Astrocyte (in vitro differentiated cells and primary cell): ENCODE measurements at regions not wholly inside any gene's neighbourhood (a gene's known extent, or its start where the extent isn't known, plus 50 kb on each side); places are given as distances from the start of the nearest gene placed in this dataset.

ENCODE experiments used
- DNase-seq: peaks from one replicate; pipeline ENCODE4 v3.0.0-alpha.2; 2010; ENCODE audit warnings: low read depth
- FAIRE-seq: peaks from 2 replicates; lab custom pipeline; 2011; peaks lifted over from hg19 to GRCh38; lab: Jason Lieb, UNC
- H2AFZ ChIP-seq: 2 replicates; pipeline ENCODE4 v1.6.0; 2012; ENCODE audit warnings: low read depth, low read length, inconsistent platforms
- H3K27ac ChIP-seq: 2 replicates; pipeline ENCODE4 v1.5.1; 2011; ENCODE audit warnings: low read depth, low read length, inconsistent platforms
- H3K27me3 ChIP-seq: 2 replicates; pipeline ENCODE4 v1.6.0; 2011; ENCODE audit warnings: low read length, inconsistent platforms; ENCODE audit not compliant: insufficient read depth
- H3K36me3 ChIP-seq: 2 replicates; pipeline ENCODE4 v1.5.1; 2011; ENCODE audit warnings: low read length, inconsistent platforms; ENCODE audit not compliant: insufficient read depth
- H3K4me1 ChIP-seq: 2 replicates; pipeline ENCODE4 v1.5.1; 2011; ENCODE audit warnings: low read length, inconsistent platforms; ENCODE audit not compliant: insufficient read depth
- H3K4me2 ChIP-seq: 2 replicates; pipeline ENCODE4 v1.6.0; 2012; ENCODE audit warnings: low read length, inconsistent platforms
- H3K4me3 ChIP-seq: 2 replicates; pipeline ENCODE4 v1.5.1; 2011; ENCODE audit warnings: low read depth, mild to moderate bottlenecking, low read length, inconsistent platforms; ENCODE audit not compliant: insufficient read depth
- H3K79me2 ChIP-seq: 2 replicates; pipeline ENCODE4 v1.6.0; 2012; ENCODE audit warnings: mild to moderate bottlenecking, low read length, inconsistent platforms; ENCODE audit not compliant: insufficient read depth
- H3K9ac ChIP-seq: 2 replicates; pipeline ENCODE4 v1.6.0; 2012; ENCODE audit warnings: mild to moderate bottlenecking, low read length, inconsistent platforms
- H3K9me3 ChIP-seq: 2 replicates; pipeline ENCODE4 v1.5.1; 2012; ENCODE audit warnings: low read depth, mild to moderate bottlenecking, low read length, inconsistent platforms; ENCODE audit not compliant: insufficient read depth
- H4K20me1 ChIP-seq: 2 replicates; pipeline ENCODE4 v1.6.0; 2012; ENCODE audit warnings: low read length, inconsistent platforms; ENCODE audit not compliant: insufficient read depth
- H3K27ac Mint-ChIP-seq: one replicate; pipeline ENCODE4 v1.8.0; 2021; ENCODE audit warnings: mild to moderate bottlenecking, mixed read lengths; ENCODE audit not compliant: unreplicated experiment
- H3K27me3 Mint-ChIP-seq: one replicate; pipeline ENCODE4 v1.8.0; 2021; ENCODE audit warnings: low read depth, mixed read lengths; ENCODE audit not compliant: unreplicated experiment
- H3K36me3 Mint-ChIP-seq: one replicate; pipeline ENCODE4 v1.8.0; 2021; ENCODE audit warnings: low read depth, mixed read lengths; ENCODE audit not compliant: unreplicated experiment
- H3K4me1 Mint-ChIP-seq: one replicate; pipeline ENCODE4 v1.8.0; 2021; ENCODE audit warnings: low read depth, mixed read lengths; ENCODE audit not compliant: unreplicated experiment
- H3K4me3 Mint-ChIP-seq: one replicate; pipeline ENCODE4 v1.8.0; 2021; ENCODE audit warnings: mild to moderate bottlenecking, moderate library complexity, mixed read lengths; ENCODE audit not compliant: unreplicated experiment
- H3K9me3 Mint-ChIP-seq: one replicate; pipeline ENCODE4 v1.8.0; 2021; ENCODE audit warnings: mild to moderate bottlenecking, mixed read lengths; ENCODE audit not compliant: unreplicated experiment
- EZH2 ChIP-seq: IDR thresholded peaks from 2 replicates; pipeline ENCODE4 v1.6.1; 2012; ENCODE audit warnings: mild to moderate bottlenecking, low read length, inconsistent platforms; ENCODE audit not compliant: insufficient read depth
- TF ChIP-seq, protein P1 (sequence below): IDR thresholded peaks from 2 replicates; pipeline ENCODE4 v1.5.1; 2011; ENCODE audit warnings: low read depth, mild to moderate bottlenecking, inconsistent platforms, low read length, moderate library complexity; ENCODE audit not compliant: insufficient read depth

GRCh38 chr3:82001276-82001923 lies 240.0 kb upstream of the GBE1 start:
- FAIRE-seq (no peak), DNase-seq (no peak)
- no peaks in the 10 kb centered on the region for H3K27me3 Mint-ChIP-seq
- H3K4me3 Mint-ChIP-seq: no peak overlapping the region
- Histone ChIP-seq H3K79me2 (no peaks in the 10 kb centered on the region), H4K20me1 (no peaks in the 10 kb centered on the region), H3K9ac (no peak overlapping the region), H3K36me3 (no peaks in the 10 kb centered on the region), H3K27me3 (no peaks in the 10 kb centered on the region), H3K4me3 (no peak overlapping the region), H3K4me1 (peaks cover 4% of the 10 kb centered on the region), H3K27ac (no peak overlapping the region), H3K4me2 (no peak overlapping the region), H2AFZ (no peak overlapping the region), H3K9me3 (no peaks in the 10 kb centered on the region)
- no peaks in the 10 kb centered on the region for H3K36me3 Mint-ChIP-seq
- TF ChIP-seq, protein P1, sequence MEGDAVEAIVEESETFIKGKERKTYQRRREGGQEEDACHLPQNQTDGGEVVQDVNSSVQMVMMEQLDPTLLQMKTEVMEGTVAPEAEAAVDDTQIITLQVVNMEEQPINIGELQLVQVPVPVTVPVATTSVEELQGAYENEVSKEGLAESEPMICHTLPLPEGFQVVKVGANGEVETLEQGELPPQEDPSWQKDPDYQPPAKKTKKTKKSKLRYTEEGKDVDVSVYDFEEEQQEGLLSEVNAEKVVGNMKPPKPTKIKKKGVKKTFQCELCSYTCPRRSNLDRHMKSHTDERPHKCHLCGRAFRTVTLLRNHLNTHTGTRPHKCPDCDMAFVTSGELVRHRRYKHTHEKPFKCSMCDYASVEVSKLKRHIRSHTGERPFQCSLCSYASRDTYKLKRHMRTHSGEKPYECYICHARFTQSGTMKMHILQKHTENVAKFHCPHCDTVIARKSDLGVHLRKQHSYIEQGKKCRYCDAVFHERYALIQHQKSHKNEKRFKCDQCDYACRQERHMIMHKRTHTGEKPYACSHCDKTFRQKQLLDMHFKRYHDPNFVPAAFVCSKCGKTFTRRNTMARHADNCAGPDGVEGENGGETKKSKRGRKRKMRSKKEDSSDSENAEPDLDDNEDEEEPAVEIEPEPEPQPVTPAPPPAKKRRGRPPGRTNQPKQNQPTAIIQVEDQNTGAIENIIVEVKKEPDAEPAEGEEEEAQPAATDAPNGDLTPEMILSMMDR: no peak
- TF ChIP-seq EZH2: no peak
- H3K27ac Mint-ChIP-seq: no peak overlapping the region
- peaks cover 3% of the 10 kb centered on the region for H3K9me3 Mint-ChIP-seq
- H3K4me1 Mint-ChIP-seq: peaks cover 14% of the 10 kb centered on the region

DNA sequence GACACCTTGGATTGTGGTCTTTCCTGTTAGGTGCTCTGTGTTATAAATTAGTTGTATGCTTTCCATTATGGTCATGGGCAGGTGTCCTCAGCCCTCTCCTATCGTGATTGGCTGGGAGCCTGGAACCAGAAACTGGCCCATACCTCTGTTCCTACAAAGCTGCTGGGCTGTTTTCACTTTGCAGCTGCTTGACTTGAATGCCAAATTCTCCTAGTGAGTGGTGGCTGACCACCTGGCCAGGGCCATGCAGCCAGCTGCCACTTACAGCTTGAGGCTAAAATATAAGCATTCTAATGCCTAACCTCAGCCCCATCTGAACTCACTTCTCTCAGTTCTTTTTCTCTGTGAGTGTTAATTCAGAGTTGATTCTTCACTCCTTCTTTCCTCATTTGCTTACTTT lies 239.3 kb upstream of the GBE1 start:
- peaks cover 5% of the 10 kb centered on the region for H3K9me3 Mint-ChIP-seq
- Histone ChIP-seq H3K4me1 (peaks cover 4% of the 10 kb centered on the region), H3K4me2 (no peak overlapping the region), H3K27ac (no peak overlapping the region), H3K9ac (no peak overlapping the region), H3K79me2 (no peaks in the 10 kb centered on the region), H4K20me1 (no peaks in the 10 kb centered on the region), H2AFZ (no peak overlapping the region), H3K36me3 (no peaks in the 10 kb centered on the region), H3K9me3 (no peaks in the 10 kb centered on the region), H3K27me3 (no peaks in the 10 kb centered on the region), H3K4me3 (no peak overlapping the region)
- H3K4me1 Mint-ChIP-seq: peaks cover 12% of the 10 kb centered on the region
- TF ChIP-seq EZH2: no peak
- TF ChIP-seq, protein P1: no peak
- no peak overlapping the region for H3K4me3 Mint-ChIP-seq
- H3K36me3 Mint-ChIP-seq: no peaks in the 10 kb centered on the region
- no peak overlapping the region for H3K27ac Mint-ChIP-seq
- FAIRE-seq (no peak), DNase-seq (peak; percentile 13)
- no peaks in the 10 kb centered on the region for H3K27me3 Mint-ChIP-seq

DNA sequence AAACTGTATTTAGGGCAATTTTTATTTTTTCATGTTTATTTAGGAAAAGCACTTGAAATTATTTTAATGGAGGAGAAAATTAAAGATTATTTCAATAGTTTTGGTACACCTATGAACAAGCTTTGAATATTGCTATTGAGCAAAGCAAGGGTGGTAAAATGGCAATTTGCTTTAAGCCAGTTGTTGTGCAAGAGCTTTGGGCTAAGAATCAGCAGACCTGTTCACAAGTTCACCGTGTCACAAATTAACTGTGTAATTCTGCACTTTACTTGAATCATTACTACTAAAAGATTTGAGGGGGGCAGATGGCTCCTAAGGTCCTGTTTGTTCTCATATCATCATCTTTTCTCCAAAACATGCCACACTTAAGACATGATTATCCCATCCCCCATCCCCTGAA lies 238.9 kb upstream of the GBE1 start:
- FAIRE-seq (no peak), DNase-seq (no peak)
- Histone ChIP-seq H2AFZ (no peak overlapping the region), H3K36me3 (no peaks in the 10 kb centered on the region), H3K27me3 (no peaks in the 10 kb centered on the region), H3K79me2 (no peaks in the 10 kb centered on the region), H3K4me2 (no peak overlapping the region), H3K4me1 (peaks cover 4% of the 10 kb centered on the region), H3K27ac (no peak overlapping the region), H3K9me3 (no peaks in the 10 kb centered on the region), H3K4me3 (no peak overlapping the region), H4K20me1 (no peaks in the 10 kb centered on the region), H3K9ac (no peak overlapping the region)
- no peaks in the 10 kb centered on the region for H3K36me3 Mint-ChIP-seq
- no peaks in the 10 kb centered on the region for H3K27me3 Mint-ChIP-seq
- H3K9me3 Mint-ChIP-seq: peaks cover 6% of the 10 kb centered on the region
- TF ChIP-seq EZH2: no peak
- TF ChIP-seq, protein P1: no peak
- H3K4me1 Mint-ChIP-seq: peaks cover 8% of the 10 kb centered on the region
- no peak overlapping the region for H3K4me3 Mint-ChIP-seq
- no peak overlapping the region for H3K27ac Mint-ChIP-seq
